GM13976 (cell line): ENCODE measurements at regions not wholly inside any gene's neighbourhood (a gene's known extent, or its start where the extent isn't known, plus 50 kb on each side); places are given as distances from the start of the nearest gene placed in this dataset.
A peak's percentile ranks its signal among the peaks of the same experiment; 100 is the strongest.

ENCODE experiments used
- DNase-seq: peaks from one replicate; pipeline ENCODE4 v3.0.0; 2012; ENCODE audit warnings: low spot score
- CTCF ChIP-seq: IDR thresholded peaks from 2 replicates; pipeline ENCODE4 v1.5.1; 2012; ENCODE audit warnings: borderline replicate concordance, mild to moderate bottlenecking; ENCODE audit not compliant: insufficient read depth; ENCODE audit errors: extremely low read depth, missing control alignments, control extremely low read depth
- in situ Hi-C: fragments of 300-500 bp; cut with MboI; formaldehyde crosslinking; loops from one replicate; pipeline ENCODE4 v1.12.0; 2022; ENCODE audit warnings: low sequenced_read_pairs, mixed read lengths, inconsistent platforms; ENCODE audit not compliant: unreplicated experiment

- peak; percentile 47 for TF ChIP-seq CTCF
- peak; percentile 41 for DNase-seq
- in situ Hi-C loops: loop anchor here (25.0 kb wide), 1 partner anchor 271 kb away; no protein-coding TSS in a partner anchor
These were observed 149.6 kb upstream of the GNAO1 start for GRCh38 chr16:56041556-56042140.

DNA sequence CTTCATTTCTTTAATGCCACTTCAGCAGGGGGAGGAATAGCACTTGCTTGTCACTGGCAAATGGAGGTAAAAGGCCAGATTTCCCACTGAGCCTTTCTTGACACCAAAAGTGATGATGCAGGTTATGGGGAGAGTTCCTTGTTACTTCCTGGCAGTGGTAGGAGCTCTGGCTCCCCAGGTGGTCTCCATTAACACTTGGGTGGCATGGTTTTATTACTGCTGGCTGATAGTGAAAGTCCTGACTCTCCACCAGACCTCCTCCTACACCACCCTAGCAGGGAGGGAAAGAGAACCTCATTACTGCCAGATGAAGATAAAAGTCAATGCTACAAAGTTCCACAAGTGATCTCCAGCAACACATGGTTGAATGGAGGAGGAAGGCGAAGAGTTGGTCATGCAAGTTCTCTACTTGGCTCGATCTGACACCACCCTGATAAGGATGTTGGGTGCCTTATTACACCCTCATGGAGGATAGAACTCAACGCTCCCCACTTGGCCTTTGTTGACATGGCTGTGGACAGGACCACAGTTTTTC is 152.7 kb upstream of the GNAO1 start:
- in situ Hi-C loops: loop anchor here (25.0 kb wide), 1 partner anchor 274 kb away; no protein-coding TSS in a partner anchor
- no peak for DNase-seq

DNA sequence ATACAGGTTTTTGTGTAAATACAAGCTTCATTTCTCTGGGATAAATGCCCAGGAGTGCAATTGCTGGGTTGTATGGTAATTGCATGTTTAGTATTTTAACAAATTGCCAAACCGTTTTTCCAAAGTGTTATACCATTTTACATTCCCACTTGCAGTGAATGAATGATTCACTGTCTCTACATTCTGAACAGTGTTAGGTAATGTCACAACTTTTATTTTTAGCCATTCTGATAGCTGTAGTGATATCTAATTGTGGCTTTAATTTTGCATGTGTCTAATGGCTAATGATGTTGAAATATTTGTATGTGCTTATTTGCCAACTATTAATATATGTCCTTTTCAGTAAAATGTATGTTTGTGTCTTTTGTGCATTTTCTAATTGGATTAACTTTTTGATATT is 156.9 kb upstream of the CES5A start:
- TF ChIP-seq CTCF: no peak
- no peak for DNase-seq
- in situ Hi-C loops: loop anchor here (25.0 kb wide), 1 partner anchor 280 kb away; no protein-coding TSS in a partner anchor

More for the DNA sequence above, 152.7 kb upstream of the GNAO1 start:
- no peak for TF ChIP-seq CTCF

- no peak for TF ChIP-seq CTCF
- in situ Hi-C loops: loop anchor here (25.0 kb wide), 1 partner anchor 283 kb away; no protein-coding TSS in a partner anchor
- DNase-seq: no peak
These were observed 153.9 kb upstream of the CES5A start for GRCh38 chr16:56029026-56029425.

GRCh38 chr16:56022818-56023217 is 147.6 kb upstream of the CES5A start:
- DNase-seq: no peak
- in situ Hi-C loops: no loop called here
- no peak for TF ChIP-seq CTCF

GRCh38 chr16:56019274-56019673 is 144.1 kb upstream of the CES5A start:
- TF ChIP-seq CTCF: no peak
- DNase-seq: no peak
- in situ Hi-C loops: no loop called here
